SW480 (cell line): ENCODE measurements at regions not wholly inside any gene's neighbourhood (a gene's known extent, or its start where the extent isn't known, plus 50 kb on each side); places are given as distances from the start of the nearest gene placed in this dataset.

Experiments used
- DNase-seq: peaks from one replicate; pipeline ENCODE4 v3.0.0-alpha.2; 2016; ENCODE audit warnings: low spot score

- DNase-seq = no peak
Measured at GRCh38 chr2:67838205-67838604, 224.6 kb downstream of the C1D start.

- no peak for DNase-seq
Measured at GRCh38 chr2:67839242-67839641, 223.6 kb downstream of the C1D start.

GRCh38 chr2:67839668-67840067 lies 223.1 kb downstream of the C1D start:
- DNase-seq = no peak

- DNase-seq = peak; percentile 77
Measured at GRCh38 chr2:67840460-67841068, 222.2 kb downstream of the C1D start.

GRCh38 chr2:67841711-67842110 lies 221.1 kb downstream of the C1D start:
- no peak for DNase-seq

- DNase-seq = no peak
Measured at GRCh38 chr2:67842375-67842959, 220.3 kb downstream of the C1D start.

GRCh38 chr2:67844024-67844540 lies 218.7 kb downstream of the C1D start:
- no peak for DNase-seq

- DNase-seq = no peak
Measured at GRCh38 chr2:67845621-67846369, 217.0 kb downstream of the C1D start.

- DNase-seq = peak; percentile 84
Measured at GRCh38 chr2:67846370-67847070, 216.3 kb downstream of the C1D start.

GRCh38 chr2:67848551-67849285 lies 214.1 kb downstream of the C1D start:
- DNase-seq = no peak

- DNase-seq = no peak
Measured at GRCh38 chr2:67851016-67851415, 211.8 kb downstream of the C1D start.

- DNase-seq = no peak
Measured at GRCh38 chr2:67851956-67852824, 210.6 kb downstream of the C1D start.

GRCh38 chr2:67854103-67854743 lies 208.6 kb downstream of the C1D start:
- no peak for DNase-seq

- no peak for DNase-seq
Measured at GRCh38 chr2:67854798-67855197, 208.0 kb downstream of the C1D start.

GRCh38 chr2:67856866-67857265 lies 205.9 kb downstream of the C1D start:
- no peak for DNase-seq

GRCh38 chr2:67857836-67858235 lies 205.0 kb downstream of the C1D start:
- no peak for DNase-seq

GRCh38 chr2:67858886-67859285 lies 203.9 kb downstream of the C1D start:
- no peak for DNase-seq

GRCh38 chr2:67865917-67866316 lies 196.9 kb downstream of the C1D start:
- no peak for DNase-seq

GRCh38 chr2:67867735-67868134 lies 195.1 kb downstream of the C1D start:
- peak; percentile 50 for DNase-seq

GRCh38 chr2:67871686-67872412 lies 191.0 kb downstream of the C1D start:
- peak; percentile 92 for DNase-seq
